ENCODE measurements at regions not wholly inside any gene's neighbourhood (a gene's known extent, or its start where the extent isn't known, plus 50 kb on each side); places are given as distances from the start of the nearest gene placed in this dataset.

DNA sequence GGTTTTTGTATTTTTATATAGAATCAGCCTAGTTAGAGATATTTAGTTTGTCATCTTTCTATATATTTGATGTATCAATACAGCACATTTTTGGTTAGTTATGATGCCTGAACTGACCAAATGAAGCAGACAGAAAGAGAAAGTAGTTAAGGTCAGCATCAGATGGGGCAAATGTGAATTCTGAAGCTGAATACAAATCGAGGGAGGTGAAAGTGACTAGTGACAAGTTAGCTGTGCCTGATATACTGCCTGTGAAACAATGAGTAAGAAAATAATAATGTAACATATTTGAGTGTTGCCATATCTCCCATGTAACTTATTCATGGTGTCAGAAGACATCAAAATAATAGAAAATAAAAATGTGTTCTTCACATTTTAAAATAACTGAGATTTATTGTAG lies 680.3 kb upstream of the SEMA6D start:
- TF ChIP-seq TBL1XR1 (IDR thresholded peaks at IDR 0.05; ENCODE audit: borderline replicate concordance, low read length, partially characterized antibody) (no peak), MAFG (CRISPR knock-in tag; IDR thresholded peaks at IDR 0.05) (no peak), ADNP (CRISPR knock-in tag; IDR thresholded peaks at IDR 0.05) (no peak)
